T-helper 2 cell treated with Interferon-gamma antibody and Interleukin-4, amounts not matched to agents 100 ng/mL and 5 ng/mL, for 36 hours (primary cell): ENCODE measurements at regions not wholly inside any gene's neighbourhood (a gene's known extent, or its start where the extent isn't known, plus 50 kb on each side); places are given as distances from the start of the nearest gene placed in this dataset.

Experiments used
- intact Hi-C: fragments of 100-400 bp; cut with micrococcal nuclease; formaldehyde crosslinking; loops from one replicate; pipeline ENCODE4 v1.15.1; 2023

DNA sequence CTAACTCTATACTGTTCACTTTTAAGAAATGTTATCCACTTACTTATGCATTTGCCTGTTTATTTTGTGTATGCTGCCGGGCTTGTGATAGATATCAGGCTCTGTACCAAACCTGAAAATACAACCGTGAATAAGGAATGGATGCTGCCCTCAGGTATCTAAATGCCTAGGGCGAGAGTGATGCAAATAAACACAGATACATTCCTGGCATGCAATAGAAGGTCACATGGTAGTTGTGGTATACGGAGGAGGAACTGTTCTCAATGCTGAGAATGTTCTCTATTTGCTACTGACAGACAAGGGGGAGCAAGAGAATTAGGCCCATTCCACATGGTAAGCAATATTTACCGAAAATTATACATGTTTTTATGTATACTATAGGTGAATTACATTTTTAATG lies 227.8 kb downstream of the ICE1 start:
- intact Hi-C loops: no loop called here

- intact Hi-C loops: no loop called here
Measured at GRCh38 chr5:5649641-5650040, 227.2 kb downstream of the ICE1 start.

DNA sequence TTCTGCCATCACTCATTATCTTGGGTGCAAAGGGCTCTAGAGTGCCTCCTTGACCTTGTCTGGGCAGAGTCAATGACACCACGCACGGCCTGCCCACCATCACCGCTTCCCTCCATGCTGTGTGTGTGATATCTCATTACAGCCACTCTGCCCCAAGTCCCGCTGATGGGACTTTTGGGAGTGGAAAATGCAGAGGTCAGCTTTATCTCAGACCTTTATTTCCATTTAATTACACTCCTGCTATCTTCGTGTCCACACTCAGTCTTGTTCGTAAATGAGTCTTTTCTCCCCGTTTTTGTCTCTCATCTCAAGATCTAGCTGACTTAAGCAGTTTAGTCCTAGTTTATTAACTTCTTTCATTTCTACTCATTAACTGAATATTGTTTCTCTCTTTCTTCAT lies 226.2 kb downstream of the ICE1 start:
- intact Hi-C loops: no loop called here

DNA sequence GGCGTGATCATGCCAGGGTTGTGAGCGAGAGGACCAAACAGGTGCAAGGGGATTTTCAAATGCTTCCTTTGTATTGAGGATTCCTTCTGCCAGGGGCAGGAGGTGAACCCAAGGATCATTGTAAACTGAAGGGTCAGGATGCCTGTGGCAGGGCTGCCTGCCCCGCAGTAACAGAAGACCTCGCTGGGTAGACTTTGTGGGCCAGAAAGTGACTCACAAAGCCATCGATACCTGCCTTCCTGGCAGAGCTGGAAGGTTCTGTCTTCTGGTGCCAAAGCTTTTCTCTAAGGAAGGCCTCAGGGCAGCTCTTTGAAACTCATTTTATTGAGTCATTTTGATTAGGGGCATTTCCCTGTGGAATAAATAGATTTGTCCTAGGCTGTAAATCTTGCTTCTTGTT lies 223.4 kb downstream of the ICE1 start:
- intact Hi-C loops: no loop called here

- intact Hi-C loops: no loop called here
Measured at GRCh38 chr5:5645198-5645597, 222.7 kb downstream of the ICE1 start.

- intact Hi-C loops: no loop called here
Measured at GRCh38 chr5:5644249-5644648, 221.8 kb downstream of the ICE1 start.

DNA sequence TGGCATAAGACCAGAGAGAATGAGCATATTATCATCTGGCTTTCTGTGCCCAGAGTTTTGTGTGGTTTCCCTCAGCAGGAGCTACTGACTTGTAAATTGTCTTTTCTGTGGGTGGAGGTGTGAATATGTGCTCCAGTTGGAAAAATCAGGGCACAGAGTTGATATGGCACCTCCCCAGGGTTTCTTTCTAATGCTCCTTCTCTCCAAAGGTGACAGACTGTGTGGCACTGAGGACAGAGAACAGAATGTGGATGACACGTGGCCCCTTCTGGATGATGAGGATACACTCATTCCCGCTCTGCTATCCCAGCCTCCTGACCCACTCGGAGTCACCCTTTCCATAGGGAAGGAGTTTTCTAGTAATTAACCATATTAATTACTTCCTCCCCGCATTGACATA lies 221.0 kb downstream of the ICE1 start:
- intact Hi-C loops: no loop called here

DNA sequence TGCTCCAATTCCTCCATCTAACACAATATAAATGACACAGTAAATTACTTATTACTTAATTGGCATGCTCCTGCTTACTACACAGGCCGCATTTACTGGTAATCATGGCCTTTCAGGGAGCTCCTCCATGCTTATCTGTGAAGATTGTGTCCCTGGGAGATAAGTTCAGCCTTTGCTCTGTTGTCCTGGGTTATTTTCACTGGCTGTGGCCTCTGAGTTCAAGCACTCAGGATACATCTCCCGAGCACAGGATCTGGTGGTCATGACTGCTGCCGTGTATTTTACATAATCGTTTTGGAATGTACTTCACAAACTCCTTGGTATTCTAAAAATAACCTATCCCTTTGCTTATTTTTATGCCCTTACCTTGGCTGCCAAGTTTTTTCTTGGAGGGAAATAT lies 215.7 kb downstream of the ICE1 start:
- intact Hi-C loops: no loop called here

DNA sequence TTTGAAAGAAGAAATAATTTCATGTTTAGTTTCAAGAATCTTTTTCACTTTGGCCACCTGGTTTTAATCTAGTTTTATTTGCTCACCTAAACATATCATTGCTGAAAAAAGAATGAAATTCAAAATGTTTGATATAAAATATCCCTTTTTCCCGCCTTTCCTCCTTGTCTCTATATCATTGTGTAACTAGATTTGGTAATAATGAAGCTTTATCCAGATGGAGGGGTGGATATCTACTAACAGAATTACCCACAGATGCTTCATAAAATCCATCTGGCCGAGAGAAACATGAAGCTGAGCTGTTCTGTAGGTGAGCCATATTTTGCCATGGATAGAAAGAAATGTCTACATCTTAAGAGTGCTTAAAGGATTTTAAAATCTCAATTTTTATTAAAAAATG lies 214.7 kb downstream of the ICE1 start:
- intact Hi-C loops: no loop called here

- intact Hi-C loops: no loop called here
Measured at GRCh38 chr5:5634817-5635216, 212.3 kb downstream of the ICE1 start.

GRCh38 chr5:5633579-5633978 lies 211.1 kb downstream of the ICE1 start:
- intact Hi-C loops: no loop called here

GRCh38 chr5:5632678-5633077 lies 210.2 kb downstream of the ICE1 start:
- intact Hi-C loops: no loop called here

DNA sequence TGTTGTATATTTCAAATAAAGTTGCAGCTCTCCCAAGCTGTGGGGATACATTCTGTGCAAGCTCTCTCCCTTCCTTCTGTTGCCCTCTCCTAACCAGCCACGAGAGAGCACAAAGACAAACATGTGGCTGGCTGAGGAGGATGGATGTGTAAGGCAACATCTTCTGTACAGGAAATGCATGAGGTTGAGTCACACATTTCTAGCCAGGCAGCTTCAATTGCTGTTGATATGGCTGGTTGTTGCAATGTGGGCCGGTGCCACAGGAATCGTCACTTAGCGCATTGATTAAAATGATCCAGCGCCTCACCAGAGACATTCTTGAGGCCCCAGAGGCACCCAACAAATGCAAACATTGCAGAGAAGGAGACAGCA lies 207.1 kb downstream of the ICE1 start:
- intact Hi-C loops: no loop called here

DNA sequence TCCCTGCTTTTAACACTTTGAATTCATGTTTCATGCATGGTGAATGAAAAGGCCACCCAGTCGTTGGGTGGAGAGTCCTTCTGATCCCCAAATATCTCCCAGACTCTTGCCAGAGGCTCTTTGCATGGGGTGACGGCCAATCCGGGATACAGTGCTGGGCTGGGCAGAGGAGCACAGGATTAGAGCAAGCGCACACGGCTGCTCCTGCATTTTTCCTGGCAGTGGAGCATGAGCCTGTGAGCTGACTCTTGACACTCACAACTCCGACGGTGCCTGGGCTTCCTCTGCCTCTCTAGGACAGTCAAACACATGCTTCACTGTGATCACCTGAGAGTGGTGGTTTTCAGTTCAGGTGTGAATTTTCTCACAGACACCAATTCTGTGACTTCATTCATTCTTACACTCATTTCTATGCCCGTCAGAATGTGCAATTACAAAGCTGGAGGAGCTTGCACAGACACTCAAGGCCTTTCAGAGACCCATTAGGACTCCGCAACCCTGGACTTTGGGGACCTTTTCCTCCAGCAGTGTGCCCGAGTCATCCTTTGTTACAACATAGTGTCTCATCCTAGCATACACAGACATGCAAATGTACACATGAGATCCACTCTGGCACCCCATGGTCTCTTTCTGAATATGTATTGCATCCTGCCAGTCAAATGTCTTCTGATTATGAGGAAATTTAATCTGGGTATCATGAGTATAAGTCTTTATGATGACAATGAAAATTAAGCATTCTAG lies 206.6 kb downstream of the ICE1 start:
- intact Hi-C loops: no loop called here

- intact Hi-C loops: no loop called here
Measured at GRCh38 chr5:5626412-5626811, 203.9 kb downstream of the ICE1 start.

GRCh38 chr5:5625491-5625890 lies 203.0 kb downstream of the ICE1 start:
- intact Hi-C loops: no loop called here

GRCh38 chr5:5623397-5623796 lies 200.9 kb downstream of the ICE1 start:
- intact Hi-C loops: no loop called here

DNA sequence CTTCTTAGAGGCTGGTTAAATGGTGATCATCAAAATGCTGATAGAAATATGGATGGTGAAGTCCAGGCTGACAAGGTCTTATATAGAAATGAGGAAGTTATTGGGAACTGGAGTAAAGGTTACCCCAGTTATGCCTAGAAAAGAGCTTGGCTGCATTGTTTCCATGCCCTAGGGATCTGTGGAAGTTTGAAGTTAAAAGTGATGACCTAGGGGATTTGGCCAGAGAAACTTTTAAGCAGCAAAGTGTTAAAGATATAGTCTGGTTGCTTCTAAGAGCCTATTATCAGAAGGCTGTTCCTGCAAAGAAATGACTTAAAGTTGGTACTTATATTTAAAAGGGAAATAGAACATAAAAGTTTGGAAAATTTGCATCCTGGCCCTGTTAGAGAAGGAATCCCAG lies 200.3 kb downstream of the ICE1 start:
- intact Hi-C loops: no loop called here

DNA sequence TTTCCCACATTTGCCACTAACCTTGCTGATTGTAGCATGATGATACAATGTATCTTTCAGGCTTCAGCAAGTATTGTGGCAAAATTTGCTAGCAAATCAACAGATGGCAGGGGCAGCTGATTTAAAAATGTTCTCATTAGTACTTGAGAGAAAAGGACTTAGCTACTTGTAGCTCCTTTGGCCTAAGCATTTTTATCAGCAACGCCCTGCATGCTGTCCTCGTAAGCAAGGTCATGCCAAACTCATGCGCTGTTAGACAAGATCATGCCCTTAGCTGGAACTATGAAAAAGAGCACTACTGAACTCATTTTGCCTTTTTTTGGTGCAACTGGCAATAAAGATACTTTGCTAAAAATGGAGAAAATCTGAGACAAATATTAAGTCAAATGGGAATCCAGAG lies 197.1 kb downstream of the ICE1 start:
- intact Hi-C loops: no loop called here

DNA sequence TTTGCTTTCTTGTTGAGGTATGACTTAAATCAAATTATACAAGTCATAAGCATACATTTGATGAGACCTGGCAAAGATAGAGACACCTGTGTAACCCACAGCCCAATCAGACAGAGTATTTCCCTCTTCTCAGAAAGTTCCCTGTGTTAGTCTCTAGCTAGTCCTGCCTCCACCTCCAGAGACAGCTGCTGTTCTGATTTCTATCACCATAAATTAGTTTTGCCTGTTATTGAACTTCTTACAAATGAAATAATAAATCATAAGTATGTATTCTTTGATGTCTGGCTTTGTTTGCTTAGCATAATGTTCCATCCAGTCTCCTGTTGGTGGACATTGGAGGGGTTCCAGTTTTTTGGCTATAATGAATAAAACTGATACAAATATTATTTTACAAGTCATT lies 194.5 kb downstream of the ICE1 start:
- intact Hi-C loops: no loop called here

DNA sequence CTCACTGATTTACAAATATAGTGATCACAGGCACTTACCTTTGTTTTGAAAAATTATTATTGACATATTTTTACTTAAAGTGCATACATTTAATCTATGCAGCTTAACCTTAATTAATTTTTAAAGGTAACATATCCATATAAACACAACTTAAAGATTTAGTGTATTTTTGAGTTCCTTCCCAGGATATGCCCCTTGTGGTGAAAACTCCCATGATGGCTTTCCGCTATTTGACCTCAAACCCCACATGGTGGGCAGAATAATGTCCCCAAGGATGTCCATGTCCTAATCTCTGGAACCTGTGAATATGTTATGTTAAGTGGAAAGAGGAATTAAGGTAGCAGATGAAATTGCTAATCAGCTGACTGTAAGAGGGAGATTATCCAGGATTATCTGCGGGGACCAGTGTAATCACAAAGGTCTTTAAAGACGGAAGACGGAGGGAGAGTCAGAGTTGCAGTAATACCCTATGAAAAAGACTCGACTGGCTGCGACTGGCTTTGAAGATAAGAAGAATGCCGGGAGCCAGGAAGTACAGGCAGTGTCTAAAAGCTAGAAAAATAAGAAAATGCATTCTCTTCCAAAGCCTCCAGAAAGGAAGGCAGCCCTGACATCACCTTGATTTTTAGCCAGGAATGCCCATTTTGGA lies 193.9 kb downstream of the ICE1 start:
- intact Hi-C loops: no loop called here

DNA sequence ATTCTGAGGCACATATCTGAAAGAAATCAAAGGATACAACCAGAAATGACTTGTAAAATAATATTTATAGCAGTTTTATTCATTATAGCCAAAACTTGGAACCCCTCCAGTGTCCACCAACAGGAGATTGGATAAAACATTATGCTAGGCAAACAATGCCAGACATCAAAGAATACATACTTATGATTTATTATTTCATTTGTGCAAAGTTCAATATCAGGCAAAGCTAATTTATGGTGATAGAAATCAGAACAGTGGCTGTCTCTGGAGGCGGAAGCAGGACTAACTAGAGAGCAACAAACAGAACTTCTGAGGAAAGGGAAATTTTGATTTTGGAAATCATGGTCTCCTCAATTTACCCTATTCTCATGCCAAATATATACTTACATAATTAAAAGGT lies 193.1 kb downstream of the ICE1 start:
- intact Hi-C loops: no loop called here

DNA sequence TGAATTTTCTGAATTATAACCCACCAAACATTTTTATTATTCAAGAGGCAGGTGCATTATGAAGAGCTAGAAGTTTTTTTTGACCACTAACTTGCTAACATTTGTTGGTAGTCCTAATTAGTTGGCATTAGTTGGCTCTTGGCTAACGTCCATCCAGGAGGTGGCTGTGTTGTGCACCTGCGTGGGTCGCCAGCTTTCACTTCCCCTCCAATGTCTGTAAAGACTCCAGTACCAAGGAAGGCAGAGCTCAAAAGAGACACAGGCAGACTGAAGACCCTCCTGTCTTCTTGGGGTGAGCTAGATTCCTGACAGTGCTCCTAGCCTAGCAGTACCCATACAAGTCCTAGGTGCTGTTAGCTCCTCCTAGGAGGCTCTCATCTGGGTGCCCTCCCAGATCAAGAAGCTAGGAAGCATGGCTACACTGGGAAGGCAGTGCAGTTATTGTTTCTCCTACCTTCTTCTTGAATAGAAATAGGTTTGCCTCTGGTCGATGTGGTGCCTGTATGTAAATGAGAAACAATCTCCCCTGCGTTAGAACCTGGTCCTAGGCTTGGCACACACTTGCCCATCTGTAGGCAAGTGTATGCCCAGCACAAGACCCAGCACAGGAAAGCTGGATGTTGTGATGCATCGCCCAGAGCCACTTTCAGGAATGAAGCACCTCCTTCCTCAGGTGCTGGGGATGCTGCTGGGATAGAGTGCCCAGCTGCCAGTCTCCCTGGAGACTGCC lies 190.9 kb downstream of the ICE1 start:
- intact Hi-C loops: no loop called here
